MM.1S (cell line): ENCODE measurements at regions not wholly inside any gene's neighbourhood (a gene's known extent, or its start where the extent isn't known, plus 50 kb on each side); places are given as distances from the start of the nearest gene placed in this dataset.

Experiments used
- DNase-seq: peaks from one replicate; pipeline ENCODE4 v3.0.0-alpha.2; 2015
- H2AFZ ChIP-seq: fragments of 300-600 bp; sonication (generic); 2 replicates; pipeline ENCODE4 v1.6.0; 2016; ENCODE audit warnings: antibody characterized with exemption, low read length
- H3F3A ChIP-seq: fragments of 300-600 bp; sonication (generic); 2 replicates; pipeline ENCODE4 v1.6.1; 2016; ENCODE audit warnings: mild to moderate bottlenecking, antibody characterized with exemption, low read length, moderate library complexity, mixed read lengths; ENCODE audit not compliant: insufficient read depth
- H3K27ac ChIP-seq: fragments of 300-600 bp; sonication (generic); 2 replicates; pipeline ENCODE4 v1.5.1; 2016; ENCODE audit warnings: mild to moderate bottlenecking, low read length
- H3K27me3 ChIP-seq: fragments of 300-600 bp; sonication (generic); replicated peaks from 2 replicates; pipeline ENCODE4 v1.6.0; 2016; ENCODE audit warnings: low read length; ENCODE audit not compliant: insufficient read depth
- H3K36me3 ChIP-seq: fragments of 300-600 bp; sonication (generic); replicated peaks from 2 replicates; pipeline ENCODE4 v1.6.1; 2016; ENCODE audit warnings: mild to moderate bottlenecking, low read length, mixed read lengths; ENCODE audit not compliant: insufficient read depth
- H3K4me1 ChIP-seq: fragments of 300-600 bp; sonication (generic); 2 replicates; pipeline ENCODE4 v1.6.1; 2016; ENCODE audit warnings: low read length, mixed read lengths
- H3K4me2 ChIP-seq: fragments of 300-600 bp; sonication (generic); 2 replicates; pipeline ENCODE4 v1.6.0; 2016; ENCODE audit warnings: low read depth, low read length
- H3K4me3 ChIP-seq: fragments of 300-600 bp; sonication (generic); 2 replicates; pipeline ENCODE4 v1.5.1; 2016; ENCODE audit warnings: low read length, mixed read lengths
- H3K79me2 ChIP-seq: fragments of 300-600 bp; sonication (generic); 2 replicates; pipeline ENCODE4 v1.6.1; 2016; ENCODE audit warnings: mixed run types, low read length, mixed read lengths
- H3K9ac ChIP-seq: fragments of 300-600 bp; sonication (generic); 2 replicates; pipeline ENCODE4 v1.6.1; 2016; ENCODE audit warnings: low read length, mixed read lengths
- H3K9me2 ChIP-seq: fragments of 300-600 bp; sonication (generic); replicated peaks from 2 replicates; pipeline ENCODE4 v1.6.1; 2016; ENCODE audit warnings: mild to moderate bottlenecking, low read length, mixed read lengths; ENCODE audit not compliant: insufficient read depth
- H3K9me3 ChIP-seq: fragments of 300-600 bp; sonication (generic); replicated peaks from 2 replicates; pipeline ENCODE4 v1.6.1; 2016; ENCODE audit warnings: mild to moderate bottlenecking, low read length, mixed read lengths; ENCODE audit not compliant: insufficient read depth
- H4K20me1 ChIP-seq: fragments of 300-600 bp; sonication (generic); 2 replicates; pipeline ENCODE4 v1.6.1; 2016; ENCODE audit warnings: mild to moderate bottlenecking, low read length, moderate library complexity, mixed read lengths; ENCODE audit not compliant: insufficient read depth
- EZH2 ChIP-seq: fragments of 300-600 bp; sonication (generic); optimal IDR thresholded peaks from 2 replicates; pipeline ENCODE3; 2017; ENCODE audit warnings: low read depth, mild to moderate bottlenecking, antibody characterized with exemption, low read length, mixed read lengths
- EZH2phosphoT487 ChIP-seq: fragments of 300-600 bp; sonication (generic); IDR thresholded peaks from 2 replicates; pipeline ENCODE4 v1.6.1; 2018; ENCODE audit warnings: antibody characterized with exemption, low read length
- TF ChIP-seq, protein P1 (sequence below): fragments of 300-600 bp; sonication (generic); IDR thresholded peaks from 2 replicates; pipeline ENCODE4 v1.5.1; 2016; ENCODE audit warnings: antibody characterized with exemption, low read length, mixed read lengths

- DNase-seq: no peak
- TF ChIP-seq EZH2: no peak
- TF ChIP-seq EZH2phosphoT487: no peak
- TF ChIP-seq, protein P1, sequence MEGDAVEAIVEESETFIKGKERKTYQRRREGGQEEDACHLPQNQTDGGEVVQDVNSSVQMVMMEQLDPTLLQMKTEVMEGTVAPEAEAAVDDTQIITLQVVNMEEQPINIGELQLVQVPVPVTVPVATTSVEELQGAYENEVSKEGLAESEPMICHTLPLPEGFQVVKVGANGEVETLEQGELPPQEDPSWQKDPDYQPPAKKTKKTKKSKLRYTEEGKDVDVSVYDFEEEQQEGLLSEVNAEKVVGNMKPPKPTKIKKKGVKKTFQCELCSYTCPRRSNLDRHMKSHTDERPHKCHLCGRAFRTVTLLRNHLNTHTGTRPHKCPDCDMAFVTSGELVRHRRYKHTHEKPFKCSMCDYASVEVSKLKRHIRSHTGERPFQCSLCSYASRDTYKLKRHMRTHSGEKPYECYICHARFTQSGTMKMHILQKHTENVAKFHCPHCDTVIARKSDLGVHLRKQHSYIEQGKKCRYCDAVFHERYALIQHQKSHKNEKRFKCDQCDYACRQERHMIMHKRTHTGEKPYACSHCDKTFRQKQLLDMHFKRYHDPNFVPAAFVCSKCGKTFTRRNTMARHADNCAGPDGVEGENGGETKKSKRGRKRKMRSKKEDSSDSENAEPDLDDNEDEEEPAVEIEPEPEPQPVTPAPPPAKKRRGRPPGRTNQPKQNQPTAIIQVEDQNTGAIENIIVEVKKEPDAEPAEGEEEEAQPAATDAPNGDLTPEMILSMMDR: no peak
- Histone ChIP-seq H3K36me3 (no peaks in the 10 kb centered on the region), H3K9ac (no peak overlapping the region), H3F3A (no peaks in the 10 kb centered on the region), H3K27ac (no peak overlapping the region), H4K20me1 (no peaks in the 10 kb centered on the region), H3K4me2 (no peak overlapping the region), H3K4me1 (no peaks in the 10 kb centered on the region), H3K9me3 (no peaks in the 10 kb centered on the region), H3K79me2 (no peaks in the 10 kb centered on the region), H3K9me2 (no peaks in the 10 kb centered on the region), H3K27me3 (no peaks in the 10 kb centered on the region), H2AFZ (no peak overlapping the region), H3K4me3 (no peak overlapping the region)
These were observed 268.4 kb downstream of the DLEU7 start for GRCh38 chr13:50575138-50575537.

DNA sequence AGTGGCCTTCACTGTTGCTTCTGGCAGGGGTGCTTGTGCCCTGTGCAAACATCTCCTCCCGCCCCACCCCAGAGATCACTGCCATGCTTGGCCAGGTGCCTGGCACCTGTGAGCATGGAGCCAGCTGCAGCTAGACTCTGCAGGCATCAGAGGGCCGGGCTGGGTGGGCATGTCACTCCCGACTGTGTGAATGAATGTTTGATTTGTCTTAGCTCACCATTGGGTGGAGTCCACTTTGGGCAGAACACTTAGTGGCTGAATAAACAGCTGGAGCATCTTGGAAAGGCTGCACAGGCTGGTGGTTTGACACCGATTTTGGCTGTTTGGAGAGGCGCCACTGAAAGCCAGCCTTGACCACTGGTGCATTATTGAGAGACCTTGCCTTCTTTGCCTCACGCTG lies 267.3 kb downstream of the DLEU7 start:
- Histone ChIP-seq H3K9me2 (no peaks in the 10 kb centered on the region), H3K27me3 (no peaks in the 10 kb centered on the region), H3K36me3 (no peaks in the 10 kb centered on the region), H2AFZ (no peak overlapping the region), H4K20me1 (no peaks in the 10 kb centered on the region), H3K9me3 (no peaks in the 10 kb centered on the region), H3K9ac (no peak overlapping the region), H3K79me2 (no peaks in the 10 kb centered on the region), H3K4me3 (no peak overlapping the region), H3K4me2 (no peak overlapping the region), H3K4me1 (no peaks in the 10 kb centered on the region), H3F3A (no peaks in the 10 kb centered on the region), H3K27ac (no peak overlapping the region)
- no peak for TF ChIP-seq EZH2
- TF ChIP-seq, protein P1: no peak
- no peak for TF ChIP-seq EZH2phosphoT487
- DNase-seq: no peak

DNA sequence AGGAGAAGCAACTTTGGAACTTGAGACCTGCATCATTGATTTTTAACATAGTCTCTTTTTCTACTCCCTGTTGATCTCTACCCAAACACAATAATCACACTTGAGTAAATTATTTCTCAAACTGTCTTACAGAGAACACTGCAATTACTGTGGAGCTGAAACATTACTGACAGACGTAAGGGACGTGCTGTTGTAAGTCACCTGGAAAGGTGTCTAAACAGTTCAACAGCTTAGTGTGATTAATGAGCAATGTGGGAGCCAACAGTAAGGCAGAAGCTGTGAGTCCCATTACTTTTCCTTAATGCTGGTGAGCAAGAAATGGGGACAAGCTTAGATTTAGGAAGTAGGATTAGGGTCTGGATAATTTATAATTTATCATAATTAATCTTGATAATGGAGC lies 265.7 kb downstream of the DLEU7 start:
- H3K4me1 ChIP-seq: no peaks in the 10 kb centered on the region
- no peaks in the 10 kb centered on the region for H3F3A ChIP-seq
- H4K20me1 ChIP-seq: no peaks in the 10 kb centered on the region
- H3K27ac ChIP-seq: no peak overlapping the region
- no peaks in the 10 kb centered on the region for H3K79me2 ChIP-seq
- no peak overlapping the region for H3K4me3 ChIP-seq
- H3K27me3 ChIP-seq: no peaks in the 10 kb centered on the region
- no peak overlapping the region for H2AFZ ChIP-seq
- H3K9me2 ChIP-seq: no peaks in the 10 kb centered on the region
- H3K9me3 ChIP-seq: no peaks in the 10 kb centered on the region
- no peaks in the 10 kb centered on the region for H3K36me3 ChIP-seq
- H3K9ac ChIP-seq: no peak overlapping the region
- no peak for TF ChIP-seq EZH2phosphoT487
- no peak for TF ChIP-seq EZH2
- TF ChIP-seq, protein P1: no peak
- DNase-seq: no peak
- H3K4me2 ChIP-seq: no peak overlapping the region
